Loucy (cell line): ENCODE measurements at regions not wholly inside any gene's neighbourhood (a gene's known extent, or its start where the extent isn't known, plus 50 kb on each side); places are given as distances from the start of the nearest gene placed in this dataset.

Experiments
- CTCF ChIP-seq: fragments of 200-600 bp; sonication (generic); conservative IDR thresholded peaks from 2 replicates; pipeline ENCODE4 v1.5.1; 2014; ENCODE audit warnings: mild to moderate bottlenecking, antibody characterized with exemption, low read length
- EZH2phosphoT487 ChIP-seq: fragments of 200-600 bp; IDR thresholded peaks from 2 replicates; pipeline ENCODE4 v1.6.1; 2018; ENCODE audit warnings: antibody characterized with exemption, mild to moderate bottlenecking, moderate library complexity, borderline replicate concordance

- no peak for TF ChIP-seq CTCF
- no peak for TF ChIP-seq EZH2phosphoT487
These were observed 511.8 kb upstream of the FOXG1 start for GRCh38 chr14:28254768-28255167.
